Activated T-helper 9 cell treated with anti-CD3 and anti-CD28 coated beads, Interleukin-2, amount 50 U/mL, for 16 hours (primary cell): ENCODE measurements at regions not wholly inside any gene's neighbourhood (a gene's known extent, or its start where the extent isn't known, plus 50 kb on each side); places are given as distances from the start of the nearest gene placed in this dataset.

Experiments used
- DNase-seq: peaks from one replicate; pipeline ENCODE4 v3.0.0-alpha.2; 2020; ENCODE audit warnings: low read depth

GRCh38 chr17:77746393-77746792 is 212.1 kb upstream of the TNRC6C start:
- no peak for DNase-seq

GRCh38 chr17:77746896-77747554 is 211.5 kb upstream of the TNRC6C start:
- no peak for DNase-seq

GRCh38 chr17:77748436-77748835 is 210.1 kb upstream of the TNRC6C start:
- no peak for DNase-seq

GRCh38 chr17:77749321-77749751 is 209.2 kb upstream of the TNRC6C start:
- DNase-seq, result no peak

- no peak for DNase-seq
Observed at GRCh38 chr17:77749989-77750388, 208.5 kb upstream of the TNRC6C start.

GRCh38 chr17:77750427-77751043 is 208.0 kb upstream of the TNRC6C start:
- DNase-seq, result no peak

GRCh38 chr17:77753246-77753645 is 205.3 kb upstream of the TNRC6C start:
- DNase-seq, result no peak

- DNase-seq, result no peak
Observed at GRCh38 chr17:77753691-77754245, 204.7 kb upstream of the TNRC6C start.

- no peak for DNase-seq
Observed at GRCh38 chr17:77754956-77755355, 203.5 kb upstream of the TNRC6C start.

- DNase-seq, result no peak
Observed at GRCh38 chr17:77755410-77755963, 203.0 kb upstream of the TNRC6C start.

- DNase-seq, result no peak
Observed at GRCh38 chr17:77756028-77756427, 202.5 kb upstream of the TNRC6C start.

- DNase-seq, result no peak
Observed at GRCh38 chr17:77756846-77757560, 201.5 kb upstream of the TNRC6C start.

- DNase-seq, result no peak
Observed at GRCh38 chr17:77757561-77757898, 201.0 kb upstream of the TNRC6C start.

- DNase-seq, result no peak
Observed at GRCh38 chr17:77763023-77763422, 195.5 kb upstream of the TNRC6C start.

GRCh38 chr17:77763575-77763974 is 194.9 kb upstream of the TNRC6C start:
- DNase-seq, result no peak

- DNase-seq, result no peak
Observed at GRCh38 chr17:77765292-77765691, 193.2 kb upstream of the TNRC6C start.

- no peak for DNase-seq
Observed at GRCh38 chr17:77767148-77767547, 191.4 kb upstream of the TNRC6C start.

GRCh38 chr17:77768248-77768852 is 190.2 kb upstream of the TNRC6C start:
- DNase-seq, result no peak

GRCh38 chr17:77769215-77769614 is 189.3 kb upstream of the TNRC6C start:
- no peak for DNase-seq

- DNase-seq, result no peak
Observed at GRCh38 chr17:77769762-77770161, 188.7 kb upstream of the TNRC6C start.

- DNase-seq, result no peak
Observed at GRCh38 chr17:77770331-77771105, 188.0 kb upstream of the TNRC6C start.

GRCh38 chr17:77771145-77771544 is 187.4 kb upstream of the TNRC6C start:
- DNase-seq, result no peak
